Prostate gland (tissue), 2 donors: ENCODE measurements at regions not wholly inside any gene's neighbourhood (a gene's known extent, or its start where the extent isn't known, plus 50 kb on each side); places are given as distances from the start of the nearest gene placed in this dataset.

Experiments
- DNase-seq: peaks from one replicate; pipeline ENCODE4 v3.0.0-alpha.2; 2019; ENCODE audit warnings: low spot score
- H3K27ac ChIP-seq, 2 donors: fragments of 200-600 bp; sonication (generic); 2 replicates each; pipeline ENCODE4 v1.5.1; 2017 to 2019
- H3K27me3 ChIP-seq: fragments of 200-600 bp; sonication (generic); replicated peaks from 2 replicates; pipeline ENCODE4 v1.5.1; 2019; ENCODE audit not compliant: insufficient read depth
- H3K36me3 ChIP-seq, 2 donors: fragments of 200-600 bp; sonication (generic); 1 replicate in 1 of 2; 2 replicates in 1 of 2; pipeline versions ENCODE4 v1.5.1 to v1.8.1; 2017 to 2019
- H3K4me1 ChIP-seq: fragments of 200-600 bp; sonication (generic); replicated peaks from 2 replicates; pipeline ENCODE4 v1.5.1; 2019
- H3K4me3 ChIP-seq, 2 donors: fragments of 200-600 bp; sonication (generic); 2 replicates each; pipeline ENCODE4 v1.5.1; 2017 to 2019
- H3K9me3 ChIP-seq: fragments of 200-600 bp; sonication (generic); 2 replicates; pipeline ENCODE4 v1.5.1; 2017
- POLR2A ChIP-seq: fragments of 450-650 bp; IDR thresholded peaks from one replicate; pipeline ENCODE4 v1.6.1; 2016; ENCODE audit warnings: antibody characterized with exemption, mild to moderate bottlenecking
- POLR2AphosphoS5 ChIP-seq: sonication (generic); formaldehyde crosslinking; IDR thresholded peaks from one replicate; pipeline ENCODE4 v1.6.1; 2017; ENCODE audit warnings: antibody characterized with exemption
- WGBS: methylation state at CpG from one replicate; pipeline ENCODE4 v1.1.5; 2018; 5-methylcytosine and 5-hydroxymethylcytosine counted together
- intact Hi-C: fragments of 100-400 bp; cut with DNase I; formaldehyde crosslinking; loops from one replicate; pipeline ENCODE4 v1.14.2; 2022
- TF ChIP-seq, protein P1 (sequence below), 4 experiments: fragments of 200-600 bp in 2 of 4; fragments of 450-650 bp in 2 of 4; sonication (generic) in 2 of 4; IDR thresholded peaks; 1 replicate in 3 of 4; 2 replicates in 1 of 4; pipeline ENCODE4 v1.5.1; 2016 to 2019; ENCODE audit warnings: antibody characterized with exemption in 4 of 4, mild to moderate bottlenecking in 2 of 4, moderate library complexity in 2 of 4

- no peaks in the 10 kb centered on the region for H3K4me1 ChIP-seq
- TF ChIP-seq POLR2AphosphoS5 (no peak), POLR2A (no peak)
- TF ChIP-seq, protein P1, sequence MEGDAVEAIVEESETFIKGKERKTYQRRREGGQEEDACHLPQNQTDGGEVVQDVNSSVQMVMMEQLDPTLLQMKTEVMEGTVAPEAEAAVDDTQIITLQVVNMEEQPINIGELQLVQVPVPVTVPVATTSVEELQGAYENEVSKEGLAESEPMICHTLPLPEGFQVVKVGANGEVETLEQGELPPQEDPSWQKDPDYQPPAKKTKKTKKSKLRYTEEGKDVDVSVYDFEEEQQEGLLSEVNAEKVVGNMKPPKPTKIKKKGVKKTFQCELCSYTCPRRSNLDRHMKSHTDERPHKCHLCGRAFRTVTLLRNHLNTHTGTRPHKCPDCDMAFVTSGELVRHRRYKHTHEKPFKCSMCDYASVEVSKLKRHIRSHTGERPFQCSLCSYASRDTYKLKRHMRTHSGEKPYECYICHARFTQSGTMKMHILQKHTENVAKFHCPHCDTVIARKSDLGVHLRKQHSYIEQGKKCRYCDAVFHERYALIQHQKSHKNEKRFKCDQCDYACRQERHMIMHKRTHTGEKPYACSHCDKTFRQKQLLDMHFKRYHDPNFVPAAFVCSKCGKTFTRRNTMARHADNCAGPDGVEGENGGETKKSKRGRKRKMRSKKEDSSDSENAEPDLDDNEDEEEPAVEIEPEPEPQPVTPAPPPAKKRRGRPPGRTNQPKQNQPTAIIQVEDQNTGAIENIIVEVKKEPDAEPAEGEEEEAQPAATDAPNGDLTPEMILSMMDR (IDR thresholded peaks at IDR 0.05): no peak
- no peaks in the 10 kb centered on the region for H3K36me3 ChIP-seq
- no peak overlapping the region for H3K27ac ChIP-seq
- 98% methylated on average over 1 of the region's 1 CpG for WGBS
- intact Hi-C loops: no loop called here
- no peaks in the 10 kb centered on the region for H3K27me3 ChIP-seq
- no peak overlapping the region for H3K4me3 ChIP-seq
- H3K9me3 ChIP-seq: no peaks in the 10 kb centered on the region
- DNase-seq: no peak
Observed at GRCh38 chr4:57924951-57925350, 814.8 kb upstream of the IGFBP7 start.

- TF ChIP-seq, protein P1 (IDR thresholded peaks at IDR 0.05): no peak
- no peak for TF ChIP-seq POLR2AphosphoS5
- TF ChIP-seq POLR2A: no peak
- intact Hi-C loops: no loop called here
Observed at GRCh38 chr4:57916479-57916878, 806.3 kb upstream of the IGFBP7 start.

GRCh38 chr4:57911203-57911602, 801.0 kb upstream of the IGFBP7 start:
- no peaks in the 10 kb centered on the region for H3K4me1 ChIP-seq
- no peak for TF ChIP-seq POLR2AphosphoS5
- TF ChIP-seq POLR2A: no peak
- TF ChIP-seq, protein P1 (IDR thresholded peaks at IDR 0.05): no peak
- H3K27ac ChIP-seq: no peak overlapping the region
- H3K4me3 ChIP-seq: no peak overlapping the region
- intact Hi-C loops: no loop called here
- no peak for DNase-seq
- H3K9me3 ChIP-seq: no peaks in the 10 kb centered on the region
- no peaks in the 10 kb centered on the region for H3K27me3 ChIP-seq
- no peaks in the 10 kb centered on the region for H3K36me3 ChIP-seq

More at GRCh38 chr4:57916479-57916878, 806.3 kb upstream of the IGFBP7 start:
- DNase-seq: no peak
- no peaks in the 10 kb centered on the region for H3K4me1 ChIP-seq
- H3K27ac ChIP-seq: no peak overlapping the region
- H3K36me3 ChIP-seq: no peaks in the 10 kb centered on the region
- H3K27me3 ChIP-seq: no peaks in the 10 kb centered on the region
- no peaks in the 10 kb centered on the region for H3K9me3 ChIP-seq
- H3K4me3 ChIP-seq: no peak overlapping the region

- no peaks in the 10 kb centered on the region for H3K4me1 ChIP-seq
- DNase-seq: no peak
- intact Hi-C loops: no loop called here
- H3K27ac ChIP-seq: no peak overlapping the region
- 90% methylated on average over 3 of the region's 3 CpGs for WGBS
- TF ChIP-seq, protein P1 (IDR thresholded peaks at IDR 0.05): no peak
- H3K27me3 ChIP-seq: no peaks in the 10 kb centered on the region
- no peaks in the 10 kb centered on the region for H3K36me3 ChIP-seq
- no peaks in the 10 kb centered on the region for H3K9me3 ChIP-seq
- no peak overlapping the region for H3K4me3 ChIP-seq
Observed at GRCh38 chr4:57910151-57910550, 800.0 kb upstream of the IGFBP7 start.

DNA sequence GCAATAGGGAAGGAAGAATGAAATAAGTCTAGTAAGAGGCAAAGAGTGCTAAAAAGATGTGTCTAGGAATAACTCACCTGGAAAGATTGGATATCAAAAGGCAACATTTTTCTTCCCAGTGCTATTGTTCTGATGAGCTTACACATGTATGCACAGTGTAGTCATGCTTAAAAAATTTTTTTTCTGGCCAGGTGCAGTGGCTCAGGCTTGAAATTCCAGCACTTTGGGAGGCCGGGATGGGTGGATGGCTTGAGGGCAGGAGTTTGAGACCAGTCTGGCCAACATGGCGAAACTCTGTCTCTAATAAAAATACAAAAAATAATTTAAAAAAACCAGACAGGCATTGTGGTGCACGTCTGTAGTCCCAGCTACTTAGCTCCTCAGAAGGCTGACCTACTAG, 795.8 kb upstream of the IGFBP7 start:
- Histone ChIP-seq H3K27me3 (no peaks in the 10 kb centered on the region), H3K4me1 (no peaks in the 10 kb centered on the region), H3K36me3 (no peaks in the 10 kb centered on the region), H3K27ac (no peak overlapping the region), H3K4me3 (no peak overlapping the region), H3K9me3 (no peaks in the 10 kb centered on the region)
- 76% methylated on average over 3 of the region's 3 CpGs for WGBS
- no peak for DNase-seq
- TF ChIP-seq, protein P1 (IDR thresholded peaks at IDR 0.05): no peak
- TF ChIP-seq POLR2A (no peak), POLR2AphosphoS5 (no peak)
- intact Hi-C loops: no loop called here
